GM18508 (cell line): ENCODE measurements at regions not wholly inside any gene's neighbourhood (a gene's known extent, or its start where the extent isn't known, plus 50 kb on each side); places are given as distances from the start of the nearest gene placed in this dataset.
A peak's percentile ranks its signal among the peaks of the same experiment; 100 is the strongest.

Experiments
- ATAC-seq: cut with Tn5 transposase; IDR thresholded peaks from one replicate; pipeline ENCODE4 v1.9.1; 2021; ENCODE audit warnings: moderate number of reproducible peaks; ENCODE audit not compliant: insufficient read depth, unreplicated experiment

GRCh38 chr7:148472406-148472805 is 118.2 kb upstream of the C7orf33 start:
- ATAC-seq, result no peak

- ATAC-seq, result no peak
Observed at GRCh38 chr7:148473703-148474480, 116.7 kb upstream of the C7orf33 start.

GRCh38 chr7:148474481-148475025 is 116.0 kb upstream of the C7orf33 start:
- no peak for ATAC-seq

DNA sequence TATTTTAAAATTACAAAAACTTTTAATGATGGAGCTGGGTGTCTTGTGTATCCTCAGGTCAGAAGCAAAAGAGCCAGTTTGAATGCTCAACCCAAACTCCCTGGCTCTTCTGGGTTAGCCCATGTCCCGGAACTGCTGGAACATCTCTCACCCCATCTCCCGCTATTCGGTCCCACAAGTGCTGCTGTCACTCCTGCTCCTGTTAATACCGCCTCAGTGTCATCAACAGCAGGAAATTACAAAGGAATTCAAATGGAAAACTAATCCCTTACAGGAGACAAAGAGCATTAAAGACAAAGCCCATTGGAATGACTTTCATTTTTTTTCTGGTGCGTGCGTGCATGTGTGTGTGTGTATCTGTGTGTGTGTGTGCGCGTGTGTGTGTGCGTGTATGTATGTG is 112.0 kb upstream of the C7orf33 start:
- no peak for ATAC-seq

GRCh38 chr7:148480479-148481146 is 110.0 kb upstream of the C7orf33 start:
- ATAC-seq, result no peak

- no peak for ATAC-seq
Observed at GRCh38 chr7:148481147-148481526, 109.4 kb upstream of the C7orf33 start.

- no peak for ATAC-seq
Observed at GRCh38 chr7:148481971-148482626, 108.5 kb upstream of the C7orf33 start.

DNA sequence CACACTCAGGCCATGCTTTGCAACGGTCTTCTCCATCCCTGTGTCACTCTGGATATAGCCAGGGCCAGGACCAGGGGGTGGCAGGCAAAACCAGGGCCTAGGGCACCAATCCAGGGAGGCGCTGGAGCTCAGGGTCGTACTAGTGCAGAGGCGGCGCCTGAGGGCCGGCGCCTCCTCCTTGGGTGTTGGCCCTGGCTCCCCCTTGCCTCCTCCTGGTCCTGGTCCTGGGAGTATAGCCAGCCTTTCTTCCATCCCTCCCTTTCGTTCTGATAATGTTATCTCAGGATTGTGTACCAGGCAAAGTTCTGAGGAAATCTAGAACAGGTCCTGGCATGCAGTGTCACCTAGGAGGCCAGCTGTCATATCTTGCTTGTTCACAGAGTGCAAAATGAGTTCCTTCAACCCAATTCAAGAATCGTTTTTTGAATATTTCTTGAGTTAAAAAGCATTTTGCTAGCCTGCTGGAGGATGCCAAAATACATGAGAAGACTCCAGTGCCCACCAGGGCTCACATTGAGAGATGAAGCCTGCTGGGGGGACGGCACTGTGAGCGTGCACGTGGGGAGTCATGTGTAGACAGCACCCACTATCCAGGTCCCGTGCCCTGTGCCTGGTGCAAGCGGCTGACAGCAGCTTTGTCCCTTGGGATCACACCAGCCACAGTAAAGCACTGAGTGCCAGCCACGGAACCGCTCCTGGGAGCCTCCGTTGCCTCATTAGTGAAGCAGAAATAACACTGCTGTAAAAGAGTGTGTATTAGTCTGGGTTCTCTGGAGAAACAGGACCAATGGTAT is 106.9 kb upstream of the C7orf33 start:
- no peak for ATAC-seq

- ATAC-seq, result no peak
Observed at GRCh38 chr7:148484486-148484885, 106.1 kb upstream of the C7orf33 start.

DNA sequence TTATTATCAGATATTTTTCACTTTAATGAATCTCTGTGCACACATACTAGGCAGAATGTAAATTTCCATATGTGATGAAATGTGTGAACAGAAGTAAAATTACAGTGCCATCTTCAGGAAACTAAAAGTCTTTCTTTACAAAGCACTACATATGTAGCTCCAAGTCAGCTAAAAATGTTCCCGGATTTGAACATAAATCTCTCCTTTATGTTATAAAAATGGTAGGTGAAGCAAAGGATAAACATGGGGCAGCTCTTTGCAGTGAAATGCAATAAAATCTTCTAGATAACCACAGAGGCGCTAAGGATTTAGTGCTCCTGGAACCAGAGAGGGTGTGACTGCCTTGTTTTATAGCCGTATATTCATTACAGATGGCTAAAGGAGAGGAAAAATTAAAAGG is 104.9 kb upstream of the C7orf33 start:
- ATAC-seq, result no peak

GRCh38 chr7:148486937-148487336 is 103.6 kb upstream of the C7orf33 start:
- no peak for ATAC-seq

DNA sequence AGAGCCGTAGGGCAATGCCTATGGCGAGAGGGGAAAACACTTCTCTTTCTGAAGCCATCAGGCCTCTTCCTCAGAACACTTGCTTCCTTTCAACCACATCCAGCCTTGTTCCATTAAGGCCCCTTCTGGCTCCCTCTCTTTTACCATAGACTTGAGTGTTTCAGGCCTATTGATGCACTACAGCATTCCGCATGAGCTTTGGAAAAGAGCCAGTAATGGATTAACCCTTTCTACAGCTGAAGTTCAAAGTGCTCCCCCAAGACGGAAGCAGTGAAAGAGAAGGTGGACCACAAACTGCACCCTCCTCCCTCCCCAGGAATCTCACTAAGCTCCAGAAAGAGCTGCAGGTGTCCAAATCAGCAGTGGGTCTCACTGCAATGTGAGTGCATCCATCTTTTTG is 102.7 kb upstream of the C7orf33 start:
- ATAC-seq, result no peak

DNA sequence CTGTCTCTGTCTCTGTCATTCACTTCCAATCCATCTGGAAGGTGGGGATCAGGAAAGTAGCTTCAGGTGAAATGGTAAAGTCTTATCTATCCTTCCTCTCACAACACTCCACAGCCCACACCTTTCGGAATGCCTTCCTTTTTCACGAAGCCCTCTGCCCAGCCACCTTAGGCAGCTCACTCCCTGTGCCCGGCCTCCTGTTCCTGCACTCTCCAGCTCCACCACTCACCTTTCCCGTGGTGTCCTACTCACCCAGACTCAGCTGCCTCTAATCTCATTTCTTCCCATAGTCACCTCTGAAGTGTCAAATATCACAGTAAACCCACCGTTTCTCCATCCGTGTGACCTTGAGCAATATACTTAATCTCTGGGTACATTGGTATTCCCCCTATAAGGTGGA is 100.9 kb upstream of the C7orf33 start:
- no peak for ATAC-seq

- no peak for ATAC-seq
Observed at GRCh38 chr7:148492157-148492860, 98.3 kb upstream of the C7orf33 start.

GRCh38 chr7:148495605-148496004 is 95.0 kb upstream of the C7orf33 start:
- ATAC-seq, result no peak

DNA sequence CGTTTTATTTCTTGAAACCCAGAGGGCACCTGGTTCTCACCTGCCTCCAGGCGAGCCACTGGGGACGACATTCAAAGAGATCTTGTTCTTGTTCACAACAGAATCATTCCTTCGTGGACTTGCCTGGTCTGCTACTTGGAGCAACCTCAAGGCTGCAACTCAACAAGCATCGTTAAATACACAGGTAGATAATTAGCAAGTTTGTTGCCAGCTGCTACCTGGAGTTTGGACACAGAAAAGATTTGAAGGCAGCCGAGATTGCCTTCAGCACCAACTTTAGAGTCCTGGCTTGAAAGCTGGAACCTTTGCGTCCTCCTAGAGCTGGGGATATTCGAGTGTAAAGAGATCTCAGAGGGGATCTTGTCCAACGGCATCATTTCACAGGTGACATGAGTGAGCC is 89.6 kb upstream of the C7orf33 start:
- no peak for ATAC-seq

DNA sequence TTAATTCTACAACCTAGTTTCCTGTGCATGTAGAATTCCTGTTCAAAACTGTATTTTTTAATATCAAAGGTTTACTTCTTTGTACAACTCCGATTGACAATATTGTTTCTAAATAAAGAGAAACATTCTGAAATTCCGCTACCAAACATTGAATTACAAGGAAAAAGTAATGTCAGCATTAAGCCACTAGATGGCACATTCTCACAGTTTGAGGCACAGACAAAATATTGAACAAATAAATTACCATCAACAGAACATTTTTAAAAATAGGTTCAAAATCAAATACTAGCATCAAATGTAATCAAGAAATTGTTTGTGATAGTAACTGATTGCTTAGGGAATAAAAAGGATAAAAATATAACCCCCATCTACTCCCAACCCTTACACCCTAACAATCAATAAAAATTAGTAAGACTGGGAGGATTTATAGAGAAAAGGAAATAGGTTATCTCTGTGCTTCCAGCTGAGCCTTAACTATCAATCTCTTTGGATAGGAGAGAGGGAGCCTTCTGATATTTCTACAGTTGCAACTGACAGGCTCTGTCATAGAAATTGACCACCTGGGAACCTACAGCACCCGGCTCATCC is 86.6 kb upstream of the C7orf33 start:
- ATAC-seq, result no peak

DNA sequence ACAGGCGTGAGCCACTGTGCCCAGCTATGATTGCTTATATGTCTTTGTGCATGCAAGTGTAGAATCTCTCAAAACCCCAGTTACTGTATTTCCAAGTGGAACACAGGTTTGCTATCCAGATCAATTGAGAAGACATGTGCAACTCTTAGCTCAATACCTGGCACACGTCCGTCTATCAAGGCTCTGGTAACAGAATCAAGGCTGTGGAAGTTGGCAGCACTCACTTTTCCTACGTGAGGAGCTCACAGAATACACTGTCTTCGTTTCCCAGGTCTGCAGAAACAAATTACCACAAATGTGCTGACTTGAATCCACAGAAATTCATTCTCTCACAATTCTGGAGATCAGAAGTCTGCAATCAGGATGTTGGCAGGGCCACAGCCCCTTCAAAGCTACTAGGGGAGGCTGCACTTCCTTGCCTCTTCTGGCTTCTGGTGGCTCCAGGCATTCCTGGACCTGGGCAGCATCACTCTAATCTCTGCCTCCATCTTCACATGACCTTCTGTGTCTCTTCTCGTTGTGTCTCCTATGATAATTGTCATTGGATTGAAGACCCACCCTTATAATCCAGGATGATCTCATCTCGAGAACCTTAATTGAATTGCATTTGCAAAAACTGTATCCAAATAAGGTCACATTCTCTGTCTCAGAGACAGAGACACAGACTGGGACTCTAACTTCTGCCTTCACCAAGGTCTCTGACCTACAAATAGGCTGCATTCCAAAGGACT is 84.8 kb upstream of the C7orf33 start:
- no peak for ATAC-seq

- ATAC-seq, result peak; percentile 98
Observed at GRCh38 chr7:148507064-148507573, 83.4 kb upstream of the C7orf33 start.
